Limb (tissue), 2 donors: ENCODE measurements at regions not wholly inside any gene's neighbourhood (a gene's known extent, or its start where the extent isn't known, plus 50 kb on each side); places are given as distances from the start of the nearest gene placed in this dataset.
"Not testable (repeated sequence)": the region's sequence is repeated elsewhere in the genome, so short reads cannot be mapped to it uniquely, and the experiment has no call there.

ENCODE experiments used
- DNase-seq, 2 donors: peaks; one replicate each; pipeline ENCODE4 v3.0.0-alpha.2; 2016; ENCODE audit errors: extremely low spot score in 2 of 2

- not testable (repeated sequence) for DNase-seq
Observed at GRCh38 chr15:26186138-26186537, 323.0 kb upstream of the ATP10A start.

- DNase-seq: no peak
Observed at GRCh38 chr15:26182441-26182840, 319.3 kb upstream of the ATP10A start.

- DNase-seq: no peak
Observed at GRCh38 chr15:26179906-26180305, 316.8 kb upstream of the ATP10A start.

- peak in 1 of 2 donors; percentile 52 for DNase-seq
Observed at GRCh38 chr15:26178640-26179220, 315.6 kb upstream of the ATP10A start.

GRCh38 chr15:26177816-26178215, 314.7 kb upstream of the ATP10A start:
- DNase-seq: no peak

GRCh38 chr15:26176831-26177230, 313.7 kb upstream of the ATP10A start:
- DNase-seq: no peak

GRCh38 chr15:26171266-26171665, 308.1 kb upstream of the ATP10A start:
- no peak for DNase-seq

GRCh38 chr15:26166429-26166828, 303.3 kb upstream of the ATP10A start:
- DNase-seq: no peak

GRCh38 chr15:26165546-26165945, 302.4 kb upstream of the ATP10A start:
- no peak for DNase-seq

- DNase-seq: no peak
Observed at GRCh38 chr15:26160343-26160742, 297.2 kb upstream of the ATP10A start.

GRCh38 chr15:26158176-26158575, 295.0 kb upstream of the ATP10A start:
- no peak for DNase-seq

- DNase-seq: no peak
Observed at GRCh38 chr15:26157081-26157480, 294.0 kb upstream of the ATP10A start.

GRCh38 chr15:26156051-26156450, 292.9 kb upstream of the ATP10A start:
- no peak for DNase-seq

GRCh38 chr15:26148156-26148860, 285.2 kb upstream of the ATP10A start:
- no peak for DNase-seq

- DNase-seq: no peak
Observed at GRCh38 chr15:26146202-26146601, 283.1 kb upstream of the ATP10A start.

- no peak for DNase-seq
Observed at GRCh38 chr15:26145796-26146195, 282.7 kb upstream of the ATP10A start.

- DNase-seq: no peak
Observed at GRCh38 chr15:26144836-26145235, 281.7 kb upstream of the ATP10A start.

GRCh38 chr15:26143221-26143620, 280.1 kb upstream of the ATP10A start:
- DNase-seq: no peak

GRCh38 chr15:26134812-26135211, 271.7 kb upstream of the ATP10A start:
- DNase-seq: no peak

GRCh38 chr15:26134152-26134551, 271.0 kb upstream of the ATP10A start:
- no peak for DNase-seq

- DNase-seq: no peak
Observed at GRCh38 chr15:26132811-26133210, 269.7 kb upstream of the ATP10A start.

GRCh38 chr15:26129852-26130251, 266.7 kb upstream of the ATP10A start:
- no peak for DNase-seq

GRCh38 chr15:26128611-26129140, 265.5 kb upstream of the ATP10A start:
- DNase-seq: no peak
